Gastrocnemius medialis (tissue), 4 donors: ENCODE measurements at regions not wholly inside any gene's neighbourhood (a gene's known extent, or its start where the extent isn't known, plus 50 kb on each side); places are given as distances from the start of the nearest gene placed in this dataset.

Experiments
- ATAC-seq, 2 donors: fragments of 150-250 bp; one replicate each; pipeline ENCODE4 v1.9.1; 2016
- DNase-seq, 2 donors: peaks; one replicate each; pipeline ENCODE4 v3.0.0-alpha.2; 2019
- H3K27ac ChIP-seq, 4 donors: fragments of 200-600 bp; sonication (generic); 1 replicate in 1 of 4; 2 replicates in 3 of 4; pipeline ENCODE4 v1.5.1; 2016 to 2018; ENCODE audit warnings: mild to moderate bottlenecking in 2 of 4, moderate library complexity in 1 of 4
- H3K27me3 ChIP-seq, 3 donors: fragments of 200-600 bp; sonication (generic) in 2 of 3; 1 replicate in 1 of 3; 2 replicates in 2 of 3; pipeline versions ENCODE4 v1.5.1 to v1.6.0; 2016 to 2019; ENCODE audit warnings: mild to moderate bottlenecking in 1 of 3, moderate library complexity in 1 of 3
- H3K36me3 ChIP-seq, 2 donors: fragments of 200-600 bp; sonication (generic) in 1 of 2; one replicate each; pipeline ENCODE4 v1.5.1; 2017 to 2018
- H3K4me1 ChIP-seq, 2 donors: fragments of 200-600 bp; sonication (generic) in 1 of 2; one replicate each; pipeline ENCODE4 v1.5.1; 2016 to 2017; ENCODE audit warnings: mild to moderate bottlenecking in 2 of 2
- H3K4me3 ChIP-seq, 4 donors: fragments of 200-600 bp; sonication (generic) in 3 of 4; 1 replicate in 1 of 4; 2 replicates in 3 of 4; pipeline ENCODE4 v1.5.1; 2016 to 2019; ENCODE audit warnings: mild to moderate bottlenecking in 2 of 4
- H3K9me3 ChIP-seq, 3 donors: fragments of 200-600 bp; sonication (generic) in 2 of 3; 1 replicate in 1 of 3; 2 replicates in 2 of 3; pipeline ENCODE4 v1.5.1; 2016 to 2019
- CTCF ChIP-seq, 5 experiments: fragments of 450-650 bp in 3 of 5; fragments of 200-600 bp in 2 of 5; sonication (generic) in 2 of 5; IDR thresholded peaks in 4 of 5; conservative IDR thresholded peaks in 1 of 5; 1 replicate in 4 of 5; 2 replicates in 1 of 5; pipeline ENCODE4 v1.5.1; 2016 to 2019; ENCODE audit warnings: antibody characterized with exemption in 5 of 5, mild to moderate bottlenecking in 3 of 5, moderate library complexity in 3 of 5
- POLR2A ChIP-seq, 2 donors: fragments of 450-650 bp; IDR thresholded peaks; one replicate each; pipeline ENCODE4 v1.6.1; 2017; ENCODE audit warnings: antibody characterized with exemption in 2 of 2, mild to moderate bottlenecking in 2 of 2, moderate library complexity in 2 of 2
- in situ Hi-C, 4 donors: fragments of 200-750 bp; cut with MboI; loops; one replicate each; pipeline versions ENCODE4 v1.15.0 to v1.8.0; 2017; ENCODE audit warnings: low sequenced_read_pairs in 4 of 4
- intact Hi-C: fragments of 100-400 bp; cut with DNase I; formaldehyde crosslinking; loops from one replicate; pipeline ENCODE4 v1.15.1; 2023; ENCODE audit warnings: low total_unique reads

DNA sequence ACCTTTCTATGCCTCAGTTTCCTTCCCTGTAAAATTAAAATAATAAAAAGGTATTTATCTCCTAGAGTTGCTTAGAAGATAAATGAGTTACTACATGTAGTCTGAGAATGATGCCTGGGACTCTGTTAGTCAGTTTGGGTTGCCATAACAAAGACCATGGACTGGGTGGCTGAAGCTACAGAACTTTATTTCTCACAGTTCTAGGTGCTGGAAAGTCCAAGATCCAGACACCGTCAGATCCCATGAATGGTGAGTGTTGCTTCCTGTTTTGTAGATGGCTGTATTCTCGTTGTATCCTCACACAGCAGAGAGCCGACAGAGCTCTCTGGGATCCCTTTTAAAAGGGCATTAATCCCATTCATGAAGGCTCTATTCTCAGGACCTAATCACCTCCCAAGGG lies 64.0 kb upstream of the LTA4H start:
- no peak overlapping the region for H3K27ac ChIP-seq
- no peak overlapping the region for H3K4me3 ChIP-seq
- H3K4me1 ChIP-seq: peaks cover 0 to 3% of the 10 kb centered on the region in 2 donors
- intact Hi-C loops (no loop called here), in situ Hi-C loops (no loop called here)
- no peak for TF ChIP-seq CTCF (IDR thresholded peaks at IDR 0.05 in 4 of 5, conservative IDR thresholded peaks at IDR 0.05 in 1 of 5)
- TF ChIP-seq POLR2A (IDR thresholded peaks at IDR 0.05): no peak
- no peaks in the 10 kb centered on the region for H3K9me3 ChIP-seq
- DNase-seq: no peak
- H3K27me3 ChIP-seq: no peaks in the 10 kb centered on the region
- H3K36me3 ChIP-seq: no peaks in the 10 kb centered on the region
- ATAC-seq: no peak

DNA sequence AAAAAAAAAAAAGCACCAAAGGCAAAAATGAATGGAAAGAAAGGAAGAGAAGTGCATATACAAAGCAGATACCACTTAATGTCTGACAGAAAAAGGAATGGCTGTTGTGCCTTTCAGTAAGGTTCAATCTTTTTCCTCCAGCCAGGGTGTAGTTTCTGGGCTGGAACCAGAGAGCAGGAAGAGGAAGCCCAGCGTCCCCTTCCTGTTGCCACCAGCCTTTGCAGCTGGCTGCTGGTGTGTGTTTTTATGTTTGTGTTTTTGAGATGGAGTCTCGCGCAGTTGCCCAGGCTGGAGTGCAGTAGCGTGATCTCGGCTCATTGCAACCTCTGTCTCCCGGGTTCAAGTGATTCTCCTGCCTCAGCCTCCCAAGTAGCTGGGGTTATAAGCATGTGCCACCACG lies 64.6 kb upstream of the LTA4H start:
- ATAC-seq: no peak

DNA sequence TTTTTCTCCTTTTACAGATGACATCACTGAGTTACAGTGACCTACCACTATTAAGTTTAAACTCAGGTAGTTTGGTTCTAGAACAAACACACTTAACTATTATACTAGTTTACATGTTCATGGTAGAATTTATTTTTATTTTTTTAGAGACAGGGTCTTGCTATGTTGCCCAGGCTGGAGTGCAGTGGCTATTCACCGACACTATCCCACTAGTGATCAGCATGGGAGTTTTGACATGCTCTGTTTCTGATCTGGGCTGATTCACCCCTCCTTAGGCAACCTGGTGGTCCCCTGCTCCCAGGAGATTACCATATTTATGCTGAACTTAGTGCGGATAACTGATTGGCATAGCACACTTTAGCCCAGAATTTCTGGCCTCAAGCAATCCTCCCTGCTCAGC lies 66.4 kb upstream of the LTA4H start:
- Histone ChIP-seq H3K9me3 (no peaks in the 10 kb centered on the region), H3K27ac (no peak overlapping the region), H3K27me3 (no peaks in the 10 kb centered on the region), H3K36me3 (no peaks in the 10 kb centered on the region), H3K4me1 (peaks cover 0 to 3% of the 10 kb centered on the region in 2 donors), H3K4me3 (no peak overlapping the region)
- no peak for DNase-seq
- no peak for ATAC-seq
- intact Hi-C loops (no loop called here), in situ Hi-C loops (no loop called here)
- TF ChIP-seq POLR2A (IDR thresholded peaks at IDR 0.05) (no peak), CTCF (IDR thresholded peaks at IDR 0.05 in 4 of 5, conservative IDR thresholded peaks at IDR 0.05 in 1 of 5) (no peak)

More for the DNA sequence above, 64.6 kb upstream of the LTA4H start:
- in situ Hi-C loops: no loop called here
- Histone ChIP-seq H3K27ac (no peak overlapping the region), H3K27me3 (no peaks in the 10 kb centered on the region), H3K36me3 (no peaks in the 10 kb centered on the region), H3K4me1 (peaks cover 0 to 3% of the 10 kb centered on the region in 2 donors), H3K9me3 (no peaks in the 10 kb centered on the region), H3K4me3 (no peak overlapping the region)
- DNase-seq: no peak
- TF ChIP-seq CTCF (IDR thresholded peaks at IDR 0.05 in 4 of 5, conservative IDR thresholded peaks at IDR 0.05 in 1 of 5) (no peak), POLR2A (IDR thresholded peaks at IDR 0.05) (no peak)
- intact Hi-C loops: no loop called here

DNA sequence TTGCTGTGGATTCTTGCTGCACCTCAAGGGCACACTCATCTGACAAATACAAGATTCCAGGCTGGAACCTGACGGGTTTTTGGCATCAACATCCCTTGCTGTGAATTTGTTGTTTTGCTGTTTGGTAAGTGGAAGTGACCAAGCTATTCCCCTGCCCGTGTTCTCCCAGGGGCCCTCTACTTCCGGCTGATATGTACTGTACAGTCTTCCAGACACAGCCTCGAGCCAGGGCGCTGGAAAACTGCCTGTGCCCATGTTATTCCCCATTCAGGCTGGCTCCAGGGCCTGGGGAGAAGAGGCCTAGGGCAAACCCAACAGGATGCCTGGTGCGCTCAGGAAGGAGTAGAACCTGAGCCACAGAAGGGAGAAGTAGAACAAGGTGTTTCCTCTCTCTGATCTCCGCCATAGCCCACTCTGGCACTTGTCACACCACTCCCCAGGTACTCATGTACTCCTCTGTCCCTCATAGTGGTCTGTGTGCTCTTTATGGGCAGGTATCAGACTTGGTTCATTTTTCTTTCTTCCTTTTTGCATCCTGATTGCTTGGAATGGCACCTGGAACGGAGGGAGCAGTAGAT lies 67.8 kb upstream of the LTA4H start:
- intact Hi-C loops: no loop called here
- no peak for ATAC-seq
- Histone ChIP-seq H3K27me3 (no peaks in the 10 kb centered on the region), H3K4me3 (no peak overlapping the region), H3K36me3 (no peaks in the 10 kb centered on the region), H3K9me3 (no peaks in the 10 kb centered on the region), H3K4me1 (peaks cover 0 to 3% of the 10 kb centered on the region in 2 donors), H3K27ac (peak overlapping the region in 1 of 4 donors; percentile 37)
- in situ Hi-C loops: no loop called here
- DNase-seq: no peak
- TF ChIP-seq POLR2A (IDR thresholded peaks at IDR 0.05) (no peak), CTCF (IDR thresholded peaks at IDR 0.05 in 4 of 5, conservative IDR thresholded peaks at IDR 0.05 in 1 of 5) (no peak)

DNA sequence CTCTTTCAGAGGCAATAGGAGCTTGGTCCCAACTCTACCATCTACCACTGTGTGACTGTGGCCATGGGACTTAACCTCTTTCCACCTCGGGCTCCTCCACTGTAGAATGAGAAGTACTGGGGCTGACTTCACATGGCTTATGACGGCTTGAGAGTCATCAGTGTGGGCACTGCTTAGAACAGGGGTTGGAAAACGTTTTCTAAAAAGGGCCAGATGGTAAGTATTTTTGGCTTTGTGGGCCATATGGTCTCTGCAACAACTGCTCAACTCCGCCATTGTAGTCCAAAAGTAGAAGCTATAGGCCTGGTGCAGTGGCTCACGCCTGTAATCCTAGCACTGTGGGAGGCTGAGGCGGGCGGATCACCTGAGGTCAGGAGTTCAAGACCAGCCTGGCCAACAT lies 69.2 kb upstream of the LTA4H start:
- Histone ChIP-seq H3K36me3 (no peaks in the 10 kb centered on the region), H3K9me3 (no peaks in the 10 kb centered on the region), H3K27me3 (no peaks in the 10 kb centered on the region), H3K27ac (no peak overlapping the region), H3K4me3 (no peak overlapping the region), H3K4me1 (peaks cover 0 to 3% of the 10 kb centered on the region in 2 donors)
- intact Hi-C loops: no loop called here
- in situ Hi-C loops: no loop called here
- TF ChIP-seq POLR2A (IDR thresholded peaks at IDR 0.05): no peak
- TF ChIP-seq CTCF (IDR thresholded peaks at IDR 0.05 in 4 of 5, conservative IDR thresholded peaks at IDR 0.05 in 1 of 5): no peak
- ATAC-seq: no peak
- DNase-seq: no peak
